Inferior parietal cortex (tissue), 1 donor: ENCODE measurements at regions not wholly inside any gene's neighbourhood (a gene's known extent, or its start where the extent isn't known, plus 50 kb on each side); places are given as distances from the start of the nearest gene placed in this dataset.
"Not testable (repeated sequence)": the region's sequence is repeated elsewhere in the genome, so short reads cannot be mapped to it uniquely, and the experiment has no call there.

ENCODE experiments used
- DNase-seq: peaks from one replicate; pipeline ENCODE4 v3.0.0-alpha.2; 2016; ENCODE audit errors: extremely low spot score

GRCh38 chr7:16933296-16934279, 51.8 kb upstream of the AGR3 start:
- DNase-seq = no peak

- DNase-seq = no peak
Observed at GRCh38 chr7:16934722-16935340, 53.0 kb upstream of the AGR3 start.

GRCh38 chr7:16935341-16935735, 53.6 kb upstream of the AGR3 start:
- DNase-seq = no peak

- no peak for DNase-seq
Observed at GRCh38 chr7:16936626-16937422, 55.0 kb upstream of the AGR3 start.

- no peak for DNase-seq
Observed at GRCh38 chr7:16939161-16939560, 57.4 kb upstream of the AGR3 start.

- DNase-seq = no peak
Observed at GRCh38 chr7:16940776-16941175, 59.0 kb upstream of the AGR3 start.

- DNase-seq = no peak
Observed at GRCh38 chr7:16942929-16943509, 61.2 kb upstream of the AGR3 start.

- DNase-seq = no peak
Observed at GRCh38 chr7:16944936-16945335, 63.2 kb upstream of the AGR3 start.

- DNase-seq = no peak
Observed at GRCh38 chr7:16945372-16945771, 63.6 kb upstream of the AGR3 start.

- DNase-seq = not testable (repeated sequence)
Observed at GRCh38 chr7:16948110-16948509, 66.3 kb upstream of the AGR3 start.

- no peak for DNase-seq
Observed at GRCh38 chr7:16951483-16952080, 69.8 kb upstream of the AGR3 start.

GRCh38 chr7:16954321-16954720, 72.5 kb upstream of the AGR3 start:
- no peak for DNase-seq

GRCh38 chr7:16958724-16959123, 76.9 kb upstream of the AGR3 start:
- DNase-seq = no peak

- DNase-seq = no peak
Observed at GRCh38 chr7:16960337-16960965, 78.7 kb upstream of the AGR3 start.

GRCh38 chr7:16961641-16962040, 79.9 kb upstream of the AGR3 start:
- DNase-seq = no peak

GRCh38 chr7:16963044-16963443, 81.3 kb upstream of the AGR3 start:
- no peak for DNase-seq

- not testable (repeated sequence) for DNase-seq
Observed at GRCh38 chr7:16965697-16966096, 83.9 kb upstream of the AGR3 start.

- DNase-seq = no peak
Observed at GRCh38 chr7:16967300-16967811, 85.6 kb upstream of the AGR3 start.

- no peak for DNase-seq
Observed at GRCh38 chr7:16970732-16971482, 89.1 kb upstream of the AGR3 start.

- DNase-seq = no peak
Observed at GRCh38 chr7:16975712-16976111, 93.9 kb upstream of the AGR3 start.
